H9 (cell line): ENCODE measurements at regions not wholly inside any gene's neighbourhood (a gene's known extent, or its start where the extent isn't known, plus 50 kb on each side); places are given as distances from the start of the nearest gene placed in this dataset.
A peak's percentile ranks its signal among the peaks of the same experiment; 100 is the strongest.

Source experiments
- DNase-seq: peaks from one replicate; pipeline ENCODE4 v3.0.0-alpha.2; 2017
- H2AFZ ChIP-seq: one replicate; pipeline ENCODE4 v1.6.1; 2013; ENCODE audit warnings: mild to moderate bottlenecking, low read length, control low read depth, moderate library complexity
- H2AK5ac ChIP-seq: 2 replicates; pipeline ENCODE4 v1.6.1; 2013; ENCODE audit warnings: low read length, control low read depth, mixed read lengths; ENCODE audit not compliant: insufficient read length
- H2BK120ac ChIP-seq: one replicate; pipeline ENCODE4 v1.6.1; 2013; ENCODE audit warnings: low read depth, mild to moderate bottlenecking, low read length, control low read depth, inconsistent platforms; ENCODE audit not compliant: poor library complexity, severe bottlenecking
- H2BK12ac ChIP-seq: 2 replicates; pipeline ENCODE4 v1.6.1; 2013; ENCODE audit warnings: low read length, control low read depth, mixed read lengths, low read depth; ENCODE audit not compliant: insufficient read length
- H2BK15ac ChIP-seq: 2 replicates; pipeline ENCODE4 v1.6.1; 2013; ENCODE audit warnings: low read depth, low read length, control low read depth
- H2BK20ac ChIP-seq: one replicate; pipeline ENCODE4 v1.6.1; 2013; ENCODE audit warnings: low read depth, mild to moderate bottlenecking, low read length, control low read depth, inconsistent platforms; ENCODE audit not compliant: poor library complexity, severe bottlenecking
- H2BK5ac ChIP-seq: 2 replicates; pipeline ENCODE4 v1.6.1; 2013; ENCODE audit warnings: low read length, control low read depth, mixed read lengths; ENCODE audit not compliant: insufficient read length
- H3K14ac ChIP-seq: 2 replicates; pipeline ENCODE4 v1.6.1; 2013; ENCODE audit warnings: low read length, control low read depth; ENCODE audit not compliant: insufficient read depth
- H3K18ac ChIP-seq: 2 replicates; pipeline ENCODE4 v1.6.1; 2013; ENCODE audit warnings: low read depth, mild to moderate bottlenecking, mixed read lengths, low read length, control low read depth; ENCODE audit not compliant: insufficient read length
- H3K23ac ChIP-seq: 2 replicates; pipeline ENCODE4 v1.6.1; 2013; ENCODE audit warnings: low read length, control low read depth, mixed read lengths, low read depth; ENCODE audit not compliant: insufficient read length
- H3K23me2 ChIP-seq: 2 replicates; pipeline ENCODE4 v1.6.1; 2013; ENCODE audit warnings: low read depth, mild to moderate bottlenecking, mixed read lengths, low read length, control low read depth; ENCODE audit not compliant: insufficient read length, poor library complexity, severe bottlenecking
- H3K27ac ChIP-seq: 2 replicates; pipeline ENCODE4 v1.5.1; 2013; ENCODE audit warnings: low read length, control low read depth, mixed read lengths, low read depth; ENCODE audit not compliant: insufficient read length
- H3K27me3 ChIP-seq: 2 replicates; pipeline ENCODE4 v1.6.1; 2013; ENCODE audit warnings: low read length, control low read depth, inconsistent platforms; ENCODE audit not compliant: insufficient read depth
- H3K4ac ChIP-seq: 2 replicates; pipeline ENCODE4 v1.6.1; 2013; ENCODE audit warnings: low read depth, mild to moderate bottlenecking, control low read depth, inconsistent platforms, low read length, moderate library complexity
- H3K4me1 ChIP-seq: 2 replicates; pipeline ENCODE4 v1.6.1; 2013; ENCODE audit warnings: low read length, control low read depth, inconsistent platforms; ENCODE audit not compliant: insufficient read depth
- H3K4me2 ChIP-seq: 2 replicates; pipeline ENCODE4 v1.6.1; 2013; ENCODE audit warnings: low read length, control low read depth, mixed read lengths; ENCODE audit not compliant: insufficient read length, insufficient read depth
- H3K56ac ChIP-seq: 2 replicates; pipeline ENCODE4 v1.6.1; 2013; ENCODE audit warnings: low read depth, mild to moderate bottlenecking, mixed read lengths, low read length, control low read depth; ENCODE audit not compliant: insufficient read length
- H3K79me1 ChIP-seq: 2 replicates; pipeline ENCODE4 v1.6.1; 2013; ENCODE audit warnings: low read depth, mild to moderate bottlenecking, moderate library complexity, low read length, control low read depth, inconsistent platforms; ENCODE audit not compliant: insufficient read depth, poor library complexity, severe bottlenecking
- H3K79me2 ChIP-seq: 2 replicates; pipeline ENCODE4 v1.6.1; 2013; ENCODE audit warnings: low read length, control low read depth, inconsistent platforms; ENCODE audit not compliant: insufficient read depth
- H3K9ac ChIP-seq: 2 replicates; pipeline ENCODE4 v1.6.1; 2013; ENCODE audit warnings: low read length, control low read depth, mixed read lengths; ENCODE audit not compliant: insufficient read length; ENCODE audit errors: extremely low read depth
- H3K9me3 ChIP-seq: one replicate; pipeline ENCODE4 v1.6.1; 2013; ENCODE audit warnings: low read depth, low read length, inconsistent platforms; ENCODE audit not compliant: control insufficient read depth
- H3T11ph ChIP-seq: one replicate; pipeline ENCODE4 v1.6.1; 2013; ENCODE audit warnings: mild to moderate bottlenecking, low read length, control low read depth, inconsistent platforms
- H4K20me1 ChIP-seq: one replicate; pipeline ENCODE4 v1.6.1; 2013; ENCODE audit not compliant: control insufficient read depth, insufficient read length, insufficient read depth
- H4K5ac ChIP-seq: 2 replicates; pipeline ENCODE4 v1.6.1; 2013; ENCODE audit warnings: low read depth, mild to moderate bottlenecking, mixed read lengths, low read length, control low read depth; ENCODE audit not compliant: insufficient read length
- H4K8ac ChIP-seq: replicated peaks from 2 replicates; pipeline ENCODE4 v1.6.1; 2013; ENCODE audit warnings: low read length, control low read depth, mixed read lengths, low read depth; ENCODE audit not compliant: insufficient read length
- H4K91ac ChIP-seq: 2 replicates; pipeline ENCODE4 v1.6.1; 2013; ENCODE audit warnings: low read depth, mild to moderate bottlenecking, moderate library complexity, mixed read lengths, low read length, control low read depth; ENCODE audit not compliant: insufficient read length
- H3K27ac Mint-ChIP-seq, 3 experiments: 2 replicates in 2 of 3; 3 replicates in 1 of 3; pipeline ENCODE4 v1.8.0; 2020 to 2021; ENCODE audit warnings: mixed read lengths in 3 of 3, mild to moderate bottlenecking in 1 of 3, moderate library complexity in 1 of 3
- H3K27me3 Mint-ChIP-seq: 2 replicates; pipeline ENCODE4 v1.8.0; 2021; ENCODE audit warnings: low read depth, mild to moderate bottlenecking, moderate library complexity, mixed read lengths
- H3K36me3 Mint-ChIP-seq, 3 experiments: 2 replicates in 2 of 3; 3 replicates in 1 of 3; pipeline ENCODE4 v1.8.0; 2020 to 2021; ENCODE audit warnings: low read depth in 3 of 3, mixed read lengths in 3 of 3; ENCODE audit not compliant: insufficient read depth in 1 of 3
- H3K4me1 Mint-ChIP-seq, 2 experiments: 2 replicates each; pipeline ENCODE4 v1.8.0; 2020; ENCODE audit warnings: mixed read lengths in 2 of 2
- H3K4me3 Mint-ChIP-seq, 2 experiments: 2 replicates in 1 of 2; 3 replicates in 1 of 2; pipeline ENCODE4 v1.8.0; 2020 to 2021; ENCODE audit warnings: mild to moderate bottlenecking in 2 of 2, mixed read lengths in 2 of 2, moderate library complexity in 1 of 2
- H3K9me3 Mint-ChIP-seq, 2 experiments: 2 replicates in 1 of 2; 3 replicates in 1 of 2; pipeline ENCODE4 v1.8.0; 2020; ENCODE audit warnings: mild to moderate bottlenecking in 2 of 2, mixed read lengths in 2 of 2, moderate library complexity in 1 of 2
- CTCF ChIP-seq: fragments of 200-600 bp; sonication (generic); conservative IDR thresholded peaks from 3 replicates; pipeline ENCODE4 v1.8.0; 2021; ENCODE audit warnings: antibody characterized with exemption, mild to moderate bottlenecking
- WGBS: extraction: QIAGEN DNeasy Blood & Tissue Kit; methylation state at CpG from one replicate; pipeline ENCODE4 v1.1.7; 2013; ENCODE audit warnings: missing lambda C conversion rate, low lambda C conversion rate, mixed read lengths; ENCODE audit not compliant: insufficient read length; ENCODE audit errors: extremely low coverage; 5-methylcytosine and 5-hydroxymethylcytosine counted together

GRCh38 chr4:126604268-126604867, 1028.4 kb upstream of the INTU start:
- WGBS, result no CpG with 5 or more reads among the region's 3 CpGs
- peak; percentile 78 for TF ChIP-seq CTCF

More at GRCh38 chr4:126604268-126604867, 1028.4 kb upstream of the INTU start:
- Histone ChIP-seq H3K56ac (no peak overlapping the region), H3K18ac (no peak overlapping the region), H3K23me2 (no peaks in the 10 kb centered on the region), H3K4me1 (no peaks in the 10 kb centered on the region), H3K23ac (no peak overlapping the region), H3T11ph (no peak overlapping the region), H4K91ac (no peak overlapping the region), H2BK15ac (no peak overlapping the region), H2BK12ac (no peak overlapping the region), H3K14ac (no peak overlapping the region), H2BK120ac (no peak overlapping the region), H3K9ac (no peak overlapping the region), H3K27ac (no peak overlapping the region), H4K20me1 (no peaks in the 10 kb centered on the region), H2BK5ac (no peak overlapping the region), H3K79me1 (no peaks in the 10 kb centered on the region), H2AK5ac (no peak overlapping the region), H4K8ac (no peak overlapping the region), H2AFZ (no peak overlapping the region), H4K5ac (no peak overlapping the region), H3K4me2 (no peak overlapping the region), H3K79me2 (no peaks in the 10 kb centered on the region), H3K9me3 (no peaks in the 10 kb centered on the region), H2BK20ac (no peak overlapping the region), H3K4ac (no peak overlapping the region), H3K27me3 (no peaks in the 10 kb centered on the region)
- H3K36me3 Mint-ChIP-seq, result no peaks in the 10 kb centered on the region
- peaks cover 9 to 10% of the 10 kb centered on the region in 2 experiments for H3K4me1 Mint-ChIP-seq
- H3K27me3 Mint-ChIP-seq, result no peaks in the 10 kb centered on the region
- no peaks in the 10 kb centered on the region for H3K9me3 Mint-ChIP-seq
- DNase-seq, result no peak
- H3K4me3 Mint-ChIP-seq, result no peak overlapping the region
- no peak overlapping the region for H3K27ac Mint-ChIP-seq
